ENCODE measurements at regions not wholly inside any gene's neighbourhood (a gene's known extent, or its start where the extent isn't known, plus 50 kb on each side); places are given as distances from the start of the nearest gene placed in this dataset.

DNA sequence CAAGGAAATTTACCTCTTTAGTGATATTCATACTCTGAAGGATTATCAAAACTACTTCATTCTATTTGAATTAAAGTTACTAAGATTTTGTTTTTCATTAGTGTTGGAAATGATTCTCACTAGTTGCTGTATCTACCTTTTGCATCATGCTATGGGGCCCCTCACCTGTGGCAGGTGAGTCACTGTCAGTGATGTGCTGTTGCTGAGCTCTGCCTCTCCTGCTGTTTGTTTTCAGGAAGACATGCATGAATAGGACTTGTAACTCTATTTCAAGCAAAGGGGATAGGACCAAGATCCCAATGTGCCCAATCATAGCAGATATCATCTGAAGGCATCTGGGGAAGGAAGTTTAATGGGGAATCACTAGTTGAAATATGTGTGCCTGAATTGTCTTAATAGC lies 57.4 kb upstream of the AGR3 start:
- TF ChIP-seq CTCF (IDR thresholded peaks at IDR 0.05) (no peak), POLR2A (IDR thresholded peaks at IDR 0.05) (no peak)
